ENCODE measurements at regions not wholly inside any gene's neighbourhood (a gene's known extent, or its start where the extent isn't known, plus 50 kb on each side); places are given as distances from the start of the nearest gene placed in this dataset.

GRCh38 chr3:36319680-36320079, 60.6 kb upstream of the STAC start:
- TF ChIP-seq CTCF (IDR thresholded peaks at IDR 0.05; ENCODE audit: extremely low read depth in 1 of 2, insufficient read depth in 1 of 2, low read depth in 1 of 2, low read length in 2 of 2) (no peak), POLR2AphosphoS5 (IDR thresholded peaks at IDR 0.05; ENCODE audit: insufficient read depth, low read depth, low read length) (no peak), MYC (IDR thresholded peaks at IDR 0.05; ENCODE audit: low read depth, low read length) (no peak), MAX (IDR thresholded peaks at IDR 0.05; ENCODE audit: insufficient read depth, insufficient read length) (no peak), EZH2 (IDR thresholded peaks at IDR 0.05; ENCODE audit: borderline replicate concordance, low read depth, low read length, severe bottlenecking) (no peak), POLR2A (IDR thresholded peaks at IDR 0.05; ENCODE audit: low read depth, low read length) (no peak)
